HEK293 (cell line): ENCODE measurements at regions not wholly inside any gene's neighbourhood (a gene's known extent, or its start where the extent isn't known, plus 50 kb on each side); places are given as distances from the start of the nearest gene placed in this dataset.

ENCODE experiments used
- CTCF ChIA-PET: fragments of 350-600 bp; formaldehyde crosslinking; extraction: SDS; loops from one replicate; lab custom pipeline; 2021; ENCODE audit warnings: antibody characterized with exemption; lab: Yijun Ruan, JAX
- POLR2A ChIA-PET: fragments of 300-600 bp; formaldehyde crosslinking; extraction: SDS; loops from one replicate; lab custom pipeline; 2020; ENCODE audit warnings: antibody characterized with exemption, inconsistent platforms; lab: Yijun Ruan, JAX
- H3K27ac ChIP-seq: fragments of 200-500 bp; sonication (Bioruptor generic); 2 replicates; pipeline ENCODE4 v1.5.1; 2014; ENCODE audit warnings: low read depth, low read length, control low read depth, inconsistent platforms; ENCODE audit errors: extremely low read depth
- H3K36me3 ChIP-seq, 2 experiments: fragments of 200-500 bp in 1 of 2; sonication (Bioruptor generic) in 1 of 2; 1 replicate in 1 of 2; 2 replicates in 1 of 2; pipeline ENCODE4 v1.5.1; 2014 to 2017; ENCODE audit warnings: inconsistent platforms in 2 of 2, low read length in 2 of 2; ENCODE audit not compliant: control insufficient read depth in 2 of 2, insufficient read depth in 1 of 2
- H3K4me1 ChIP-seq: fragments of 200-500 bp; sonication (Bioruptor generic); 2 replicates; pipeline ENCODE4 v1.5.1; 2014; ENCODE audit warnings: mild to moderate bottlenecking, low read length, inconsistent platforms; ENCODE audit not compliant: control insufficient read depth, insufficient read depth
- H3K4me3 ChIP-seq: 2 replicates; pipeline ENCODE4 v1.5.1; 2011; ENCODE audit warnings: low read depth, mild to moderate bottlenecking, control low read depth, low read length, moderate library complexity
- H3K9me3 ChIP-seq: fragments of 200-500 bp; sonication (Bioruptor generic); 2 replicates; pipeline ENCODE4 v1.5.1; 2014; ENCODE audit warnings: low read depth, low read length, inconsistent platforms; ENCODE audit not compliant: control insufficient read depth, insufficient read depth
- BCL11B ChIP-seq: fragments of 450-650 bp; formaldehyde crosslinking; IDR thresholded peaks from 2 replicates; pipeline ENCODE4 v1.5.1; 2016; ENCODE audit warnings: low read depth, missing biosample characterization, missing genetic modification characterization
- SP2 ChIP-seq: fragments of 450-650 bp; formaldehyde crosslinking; IDR thresholded peaks from 2 replicates; pipeline ENCODE4 v1.5.1; 2016; ENCODE audit warnings: missing biosample characterization, missing genetic modification characterization
- WT1 ChIP-seq: fragments of 450-650 bp; formaldehyde crosslinking; IDR thresholded peaks from 2 replicates; pipeline ENCODE4 v1.5.1; 2016; ENCODE audit warnings: missing biosample characterization, missing genetic modification characterization
- ZBTB49 ChIP-seq: fragments of 450-650 bp; formaldehyde crosslinking; IDR thresholded peaks from 2 replicates; pipeline ENCODE4 v1.5.1; 2016; ENCODE audit warnings: missing biosample characterization, missing genetic modification characterization, low read depth
- ZBTB8A ChIP-seq: fragments of 450-650 bp; formaldehyde crosslinking; IDR thresholded peaks from 2 replicates; pipeline ENCODE4 v1.5.1; 2016; ENCODE audit warnings: missing biosample characterization, missing genetic modification characterization
- ZFHX2 ChIP-seq: fragments of 450-650 bp; formaldehyde crosslinking; conservative IDR thresholded peaks from 2 replicates; pipeline ENCODE4 v1.5.1; 2016; ENCODE audit warnings: missing biosample characterization, missing genetic modification characterization
- ZFP3 ChIP-seq: fragments of 450-650 bp; formaldehyde crosslinking; IDR thresholded peaks from 2 replicates; pipeline ENCODE4 v1.5.1; 2016; ENCODE audit warnings: low read depth, missing biosample characterization, missing genetic modification characterization
- ZNF175 ChIP-seq: fragments of 450-650 bp; formaldehyde crosslinking; IDR thresholded peaks from 2 replicates; pipeline ENCODE4 v1.5.1; 2016; ENCODE audit warnings: missing biosample characterization, missing genetic modification characterization
- ZNF433 ChIP-seq: fragments of 450-650 bp; formaldehyde crosslinking; IDR thresholded peaks from 2 replicates; pipeline ENCODE4 v1.5.1; 2016; ENCODE audit warnings: missing biosample characterization, missing genetic modification characterization, low read depth
- ZNF501 ChIP-seq: fragments of 450-650 bp; formaldehyde crosslinking; IDR thresholded peaks from 2 replicates; pipeline ENCODE4 v1.5.1; 2016; ENCODE audit warnings: missing biosample characterization, missing genetic modification characterization
- ZNF544 ChIP-seq: fragments of 450-650 bp; formaldehyde crosslinking; IDR thresholded peaks from 2 replicates; pipeline ENCODE4 v1.5.0; 2017; ENCODE audit warnings: missing biosample characterization, missing genetic modification characterization
- ZNF629 ChIP-seq: fragments of 450-650 bp; formaldehyde crosslinking; IDR thresholded peaks from 2 replicates; pipeline ENCODE4 v1.5.1; 2017; ENCODE audit warnings: missing biosample characterization, missing genetic modification characterization
- ZNF791 ChIP-seq: fragments of 450-650 bp; formaldehyde crosslinking; IDR thresholded peaks from 2 replicates; pipeline ENCODE4 v1.5.1; 2016; ENCODE audit warnings: missing biosample characterization, missing genetic modification characterization
- ZNF843 ChIP-seq: fragments of 450-650 bp; formaldehyde crosslinking; IDR thresholded peaks from 2 replicates; pipeline ENCODE4 v1.5.1; 2016; ENCODE audit warnings: missing biosample characterization, missing genetic modification characterization
- ZSCAN23 ChIP-seq: fragments of 450-650 bp; formaldehyde crosslinking; IDR thresholded peaks from 2 replicates; pipeline ENCODE4 v1.5.1; 2016; ENCODE audit warnings: missing biosample characterization, missing genetic modification characterization
- TF ChIP-seq, protein P1 (sequence below): fragments of 450-650 bp; formaldehyde crosslinking; IDR thresholded peaks from 2 replicates; pipeline ENCODE4 v1.5.1; 2017; ENCODE audit warnings: missing biosample characterization, missing genetic modification characterization
- TF ChIP-seq, protein P2 (sequence below): fragments of 450-650 bp; formaldehyde crosslinking; IDR thresholded peaks from 2 replicates; pipeline ENCODE4 v1.5.1; 2016; ENCODE audit warnings: missing biosample characterization, missing genetic modification characterization
- TF ChIP-seq, protein P3 (sequence below): fragments of 450-650 bp; formaldehyde crosslinking; IDR thresholded peaks from 2 replicates; pipeline ENCODE4 v1.5.1; 2017; ENCODE audit warnings: missing biosample characterization, missing genetic modification characterization

DNA sequence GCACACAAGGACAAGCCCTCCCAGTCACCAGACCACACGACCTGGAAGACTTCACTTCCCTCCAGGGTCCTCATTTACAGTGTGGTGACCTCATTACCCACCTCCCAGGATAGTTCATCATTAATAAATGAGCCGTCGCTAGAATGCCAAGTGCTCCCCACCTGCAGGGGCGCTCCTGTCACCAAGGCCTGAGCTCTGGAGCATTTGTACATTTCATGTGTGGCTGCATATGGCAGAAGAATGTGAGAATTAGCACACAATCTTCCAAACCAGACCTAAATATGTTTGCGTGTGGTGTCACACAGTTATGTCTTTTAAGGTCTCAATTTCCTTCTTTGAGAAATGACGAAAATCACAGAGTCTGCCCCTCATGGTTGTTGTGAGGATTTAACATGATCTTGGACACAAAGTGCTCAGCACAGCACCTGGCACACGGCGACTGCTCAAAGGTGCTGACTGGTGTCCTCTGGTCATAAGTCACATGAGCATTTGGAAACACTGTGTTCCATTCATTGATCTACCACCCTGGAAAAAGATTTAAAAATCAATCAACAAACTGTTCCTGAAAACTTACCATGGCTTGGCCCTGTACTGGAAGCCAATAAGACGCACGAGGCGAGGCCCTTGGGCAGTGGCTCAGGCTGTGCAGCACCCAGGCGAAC is 150.6 kb upstream of the SPACA7 start:
- POLR2A ChIA-PET, result no interaction called here
- CTCF ChIA-PET, result no interaction called here
- TF ChIP-seq ZBTB49 (tag by site-specific recombination) (no peak), ZNF501 (no peak), ZNF791 (tag by site-specific recombination) (no peak), ZFHX2 (tag by site-specific recombination) (no peak), ZNF629 (tag by site-specific recombination) (no peak), ZNF843 (tag by site-specific recombination) (no peak), ZFP3 (tag by site-specific recombination) (no peak), ZNF433 (tag by site-specific recombination) (no peak), BCL11B (tag by site-specific recombination) (no peak), WT1 (tag by site-specific recombination) (no peak)
- TF ChIP-seq, protein P1, sequence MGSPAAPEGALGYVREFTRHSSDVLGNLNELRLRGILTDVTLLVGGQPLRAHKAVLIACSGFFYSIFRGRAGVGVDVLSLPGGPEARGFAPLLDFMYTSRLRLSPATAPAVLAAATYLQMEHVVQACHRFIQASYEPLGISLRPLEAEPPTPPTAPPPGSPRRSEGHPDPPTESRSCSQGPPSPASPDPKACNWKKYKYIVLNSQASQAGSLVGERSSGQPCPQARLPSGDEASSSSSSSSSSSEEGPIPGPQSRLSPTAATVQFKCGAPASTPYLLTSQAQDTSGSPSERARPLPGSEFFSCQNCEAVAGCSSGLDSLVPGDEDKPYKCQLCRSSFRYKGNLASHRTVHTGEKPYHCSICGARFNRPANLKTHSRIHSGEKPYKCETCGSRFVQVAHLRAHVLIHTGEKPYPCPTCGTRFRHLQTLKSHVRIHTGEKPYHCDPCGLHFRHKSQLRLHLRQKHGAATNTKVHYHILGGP (tag by site-specific recombination), result no peak
- TF ChIP-seq, protein P2, sequence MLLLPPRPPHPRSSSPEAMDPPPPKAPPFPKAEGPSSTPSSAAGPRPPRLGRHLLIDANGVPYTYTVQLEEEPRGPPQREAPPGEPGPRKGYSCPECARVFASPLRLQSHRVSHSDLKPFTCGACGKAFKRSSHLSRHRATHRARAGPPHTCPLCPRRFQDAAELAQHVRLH (tag by site-specific recombination), result no peak
- TF ChIP-seq, all 188 proteins: peak for 0
- H3K9me3 ChIP-seq, result no peaks in the 10 kb centered on the region
- H3K4me1 ChIP-seq, result no peaks in the 10 kb centered on the region
- H3K27ac ChIP-seq, result no peak overlapping the region
- no peak overlapping the region for H3K4me3 ChIP-seq
- no peaks in the 10 kb centered on the region for H3K36me3 ChIP-seq

DNA sequence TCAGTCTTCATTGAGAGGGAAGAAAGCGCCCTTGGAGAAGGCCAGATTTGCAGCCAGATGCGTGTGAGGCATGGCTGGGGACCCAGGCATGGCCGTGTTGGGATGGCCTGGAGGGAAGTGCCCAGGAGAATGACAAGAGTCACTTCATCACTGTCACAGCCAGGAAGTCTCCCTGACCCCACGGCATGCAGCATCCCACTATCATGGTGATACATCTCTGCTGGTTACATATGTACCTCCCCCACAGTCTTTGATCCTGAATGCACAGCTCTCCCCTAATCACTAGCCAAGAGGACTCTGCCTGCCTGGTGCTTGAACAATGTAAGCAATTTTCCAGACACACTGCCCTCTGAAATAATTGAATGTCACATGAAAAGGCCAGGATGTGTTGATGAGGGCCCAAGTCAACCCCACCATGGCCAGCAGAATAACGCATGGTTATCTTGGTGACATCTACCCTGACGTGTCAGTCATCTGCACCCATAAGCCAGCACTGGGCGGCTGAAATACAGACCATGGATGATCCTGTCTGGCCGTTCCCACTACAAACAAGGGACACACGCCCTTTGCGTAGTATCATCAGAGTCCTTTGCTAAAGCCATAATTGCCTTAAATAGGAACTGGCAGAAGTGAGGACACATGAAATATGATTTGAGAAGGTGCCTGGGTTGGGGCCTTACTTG is 149.7 kb upstream of the SPACA7 start:
- POLR2A ChIA-PET, result no interaction called here
- H3K9me3 ChIP-seq, result no peaks in the 10 kb centered on the region
- TF ChIP-seq, protein P3, sequence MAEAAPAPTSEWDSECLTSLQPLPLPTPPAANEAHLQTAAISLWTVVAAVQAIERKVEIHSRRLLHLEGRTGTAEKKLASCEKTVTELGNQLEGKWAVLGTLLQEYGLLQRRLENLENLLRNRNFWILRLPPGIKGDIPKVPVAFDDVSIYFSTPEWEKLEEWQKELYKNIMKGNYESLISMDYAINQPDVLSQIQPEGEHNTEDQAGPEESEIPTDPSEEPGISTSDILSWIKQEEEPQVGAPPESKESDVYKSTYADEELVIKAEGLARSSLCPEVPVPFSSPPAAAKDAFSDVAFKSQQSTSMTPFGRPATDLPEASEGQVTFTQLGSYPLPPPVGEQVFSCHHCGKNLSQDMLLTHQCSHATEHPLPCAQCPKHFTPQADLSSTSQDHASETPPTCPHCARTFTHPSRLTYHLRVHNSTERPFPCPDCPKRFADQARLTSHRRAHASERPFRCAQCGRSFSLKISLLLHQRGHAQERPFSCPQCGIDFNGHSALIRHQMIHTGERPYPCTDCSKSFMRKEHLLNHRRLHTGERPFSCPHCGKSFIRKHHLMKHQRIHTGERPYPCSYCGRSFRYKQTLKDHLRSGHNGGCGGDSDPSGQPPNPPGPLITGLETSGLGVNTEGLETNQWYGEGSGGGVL (tag by site-specific recombination), result no peak
- TF ChIP-seq SP2 (tag by site-specific recombination), result no peak
- TF ChIP-seq ZBTB8A (tag by site-specific recombination), result no peak
- no peak for TF ChIP-seq ZNF544 (tag by site-specific recombination)
- no peak for TF ChIP-seq ZSCAN23 (tag by site-specific recombination)
- no peak for TF ChIP-seq ZNF175
- no peaks in the 10 kb centered on the region for H3K4me1 ChIP-seq
- no peak overlapping the region for H3K27ac ChIP-seq
- H3K4me3 ChIP-seq, result no peak overlapping the region
- CTCF ChIA-PET, result no interaction called here
- H3K36me3 ChIP-seq, result no peaks in the 10 kb centered on the region
